Inferior parietal cortex (tissue), 1 donor: ENCODE measurements at regions not wholly inside any gene's neighbourhood (a gene's known extent, or its start where the extent isn't known, plus 50 kb on each side); places are given as distances from the start of the nearest gene placed in this dataset.
"Not testable (repeated sequence)": the region's sequence is repeated elsewhere in the genome, so short reads cannot be mapped to it uniquely, and the experiment has no call there.

Experiments
- DNase-seq: peaks from one replicate; pipeline ENCODE4 v3.0.0-alpha.2; 2016; ENCODE audit errors: extremely low spot score

DNA sequence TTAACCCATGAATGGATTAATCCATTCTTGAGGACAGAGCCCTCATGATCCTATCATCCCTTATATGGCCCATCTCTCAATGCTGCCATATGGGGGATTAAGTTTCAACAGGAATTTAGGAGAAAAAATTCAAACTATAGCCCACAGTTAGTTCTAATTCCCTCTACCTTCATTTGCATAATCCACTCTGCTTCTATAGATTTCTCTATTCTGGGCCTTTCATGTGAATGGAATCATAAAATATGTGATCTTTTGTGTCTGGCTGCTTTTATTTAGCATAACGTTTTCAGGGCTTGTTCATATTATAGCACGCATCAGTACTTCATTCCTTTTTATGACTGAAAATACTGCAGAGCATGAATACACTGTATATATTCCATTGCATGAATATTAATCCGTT lies 55.4 kb downstream of the CTSL start:
- no peak for DNase-seq

GRCh38 chr9:87783180-87783579 lies 57.3 kb downstream of the CTSL start:
- DNase-seq: no peak

- not testable (repeated sequence) for DNase-seq
Observed at GRCh38 chr9:87785315-87785970, 59.5 kb downstream of the CTSL start.

DNA sequence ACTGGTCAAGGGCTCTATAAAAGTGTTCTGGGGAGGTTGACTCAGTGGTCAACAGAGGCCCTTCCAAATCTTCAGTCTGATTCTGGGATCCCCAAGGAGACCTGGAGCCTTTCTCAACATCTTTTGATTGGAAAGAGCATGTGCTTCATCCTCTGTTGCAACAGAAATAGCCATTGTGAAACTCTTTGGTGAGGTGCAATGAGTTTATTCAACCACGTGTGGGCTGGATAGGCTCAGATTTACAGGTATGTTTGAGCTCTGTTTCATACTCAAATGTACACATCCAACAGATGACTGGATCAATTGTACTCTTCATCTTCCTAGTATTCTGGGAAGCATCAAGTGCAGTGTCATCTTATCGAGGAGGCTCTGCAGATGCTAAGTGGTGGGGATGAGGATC lies 60.5 kb downstream of the CTSL start:
- no peak for DNase-seq

- DNase-seq: no peak
Observed at GRCh38 chr9:87786876-87787275, 61.0 kb downstream of the CTSL start.

- DNase-seq: no peak
Observed at GRCh38 chr9:87787735-87788134, 61.8 kb downstream of the CTSL start.

GRCh38 chr9:87792831-87793288 lies 66.9 kb downstream of the CTSL start:
- DNase-seq: peak; percentile 24

- peak; percentile 9 for DNase-seq
Observed at GRCh38 chr9:87793292-87793691, 67.4 kb downstream of the CTSL start.

GRCh38 chr9:87795178-87795577 lies 69.3 kb downstream of the CTSL start:
- no peak for DNase-seq

DNA sequence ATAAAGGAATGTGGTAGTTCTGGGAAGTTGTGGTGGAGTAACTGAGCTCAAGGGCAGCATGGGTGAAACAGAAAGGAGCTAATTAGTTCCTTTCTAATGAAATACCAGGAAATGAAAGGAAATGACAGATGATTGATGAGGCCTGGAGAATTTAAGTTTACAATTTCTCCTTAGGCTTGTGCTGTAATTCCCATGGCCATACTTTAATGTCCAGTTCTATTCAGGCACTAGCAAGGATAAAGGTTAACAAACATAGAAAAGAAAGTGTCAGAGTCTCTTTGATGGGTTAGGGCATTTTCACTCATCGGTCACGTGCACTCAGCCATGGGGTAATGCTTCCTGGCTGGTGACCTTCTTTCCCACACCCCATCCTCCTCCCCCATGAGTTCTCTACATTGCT lies 70.3 kb downstream of the CTSL start:
- DNase-seq: no peak

GRCh38 chr9:87798261-87798833 lies 72.4 kb downstream of the CTSL start:
- no peak for DNase-seq

DNA sequence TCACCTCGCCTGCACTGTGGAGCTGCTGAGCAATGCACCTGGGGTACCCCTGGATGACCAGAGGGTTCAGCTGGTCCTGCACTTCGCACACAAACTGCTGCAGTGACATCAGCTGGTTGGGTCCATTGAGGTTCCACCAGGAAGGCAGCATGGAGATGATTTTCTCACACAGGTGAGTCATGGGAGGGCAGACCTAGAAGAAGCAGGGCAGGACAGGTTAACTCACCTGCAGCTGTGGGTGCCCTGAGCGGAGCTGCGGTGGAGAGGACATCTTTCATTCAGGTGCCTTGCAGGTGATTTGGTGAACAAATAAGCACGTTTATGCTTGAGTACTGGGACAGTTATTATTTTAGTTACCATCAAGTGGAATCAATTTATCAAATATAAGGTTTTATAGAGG lies 73.6 kb downstream of the CTSL start:
- no peak for DNase-seq

DNA sequence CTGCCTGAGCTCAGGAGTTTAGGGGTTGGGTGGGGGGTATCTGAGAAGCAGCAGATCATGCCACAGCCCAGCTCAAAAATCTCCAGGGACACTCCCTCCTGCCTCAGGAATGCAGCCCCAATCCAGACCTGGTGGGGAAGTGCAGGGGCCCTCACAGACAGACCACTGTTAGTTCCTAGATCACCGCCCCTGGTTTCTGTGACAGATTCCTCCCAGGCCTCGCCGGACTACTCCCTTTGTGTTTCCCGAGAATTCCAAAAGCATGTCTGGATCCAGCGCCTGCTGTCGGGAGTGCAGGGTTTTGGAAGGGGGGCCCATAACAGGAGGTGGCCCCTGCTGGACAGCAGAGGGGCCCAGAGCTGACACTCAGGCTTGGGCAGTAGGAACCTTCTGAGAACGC lies 74.5 kb downstream of the CTSL start:
- DNase-seq: no peak

- no peak for DNase-seq
Observed at GRCh38 chr9:87801013-87801412, 75.1 kb downstream of the CTSL start.

DNA sequence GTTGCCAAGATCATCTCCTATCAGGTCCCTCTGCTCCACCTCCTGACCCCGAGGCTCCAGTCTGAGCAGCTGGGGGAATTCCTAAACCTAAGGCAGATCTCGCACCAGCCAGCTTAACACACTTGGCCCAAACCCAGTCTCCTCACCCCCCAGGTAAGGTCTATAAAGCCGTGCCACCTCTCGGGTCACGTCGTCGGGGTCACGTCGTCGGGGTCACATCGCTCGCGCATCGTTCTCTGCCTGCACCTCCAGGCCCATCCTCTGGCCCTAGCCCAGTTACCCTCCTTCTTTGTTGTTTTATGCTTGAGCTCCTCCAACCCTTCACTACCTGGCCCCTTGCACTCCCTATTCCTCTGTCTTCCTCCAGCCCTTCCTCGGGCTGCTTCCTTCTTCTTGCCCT lies 77.2 kb downstream of the CTSL start:
- no peak for DNase-seq

DNA sequence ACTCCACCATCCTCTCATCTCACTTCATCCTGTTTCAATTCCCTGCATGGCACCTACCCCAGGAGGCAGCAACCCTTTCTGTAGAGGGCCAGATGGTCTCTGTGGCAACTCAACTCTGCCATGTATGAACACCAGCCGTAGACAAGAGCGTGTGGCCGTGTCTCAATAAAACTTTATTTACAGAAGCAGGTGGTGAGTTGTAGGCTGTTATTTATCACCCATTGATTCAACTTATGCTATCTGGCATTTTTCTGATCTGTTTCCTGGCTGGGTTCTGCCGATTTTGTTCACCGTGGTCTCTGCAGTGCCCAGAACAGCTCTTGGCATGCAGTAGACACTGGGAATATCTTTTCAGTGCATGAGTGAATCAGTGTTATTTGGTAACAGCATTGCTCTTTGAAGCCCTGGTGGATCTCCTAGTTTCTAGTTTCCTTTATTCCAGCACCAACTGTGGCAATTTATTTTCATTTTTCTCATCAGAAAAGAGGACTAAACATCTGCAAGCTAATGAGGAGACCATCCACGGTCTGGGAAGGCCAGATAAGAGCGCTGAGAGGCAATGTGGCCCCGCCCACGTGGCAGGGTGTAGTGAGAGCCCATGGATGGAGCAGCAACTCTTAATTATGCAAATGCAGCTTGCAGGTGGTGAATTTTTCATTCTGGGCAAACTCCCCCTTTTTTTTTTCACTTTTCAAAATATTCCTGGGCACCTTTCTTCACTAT lies 77.9 kb downstream of the CTSL start:
- DNase-seq: no peak

- DNase-seq: no peak
Observed at GRCh38 chr9:87805259-87805658, 77.4 kb upstream of the SPATA31E1 start.

- DNase-seq: no peak
Observed at GRCh38 chr9:87810008-87810407, 72.7 kb upstream of the SPATA31E1 start.

DNA sequence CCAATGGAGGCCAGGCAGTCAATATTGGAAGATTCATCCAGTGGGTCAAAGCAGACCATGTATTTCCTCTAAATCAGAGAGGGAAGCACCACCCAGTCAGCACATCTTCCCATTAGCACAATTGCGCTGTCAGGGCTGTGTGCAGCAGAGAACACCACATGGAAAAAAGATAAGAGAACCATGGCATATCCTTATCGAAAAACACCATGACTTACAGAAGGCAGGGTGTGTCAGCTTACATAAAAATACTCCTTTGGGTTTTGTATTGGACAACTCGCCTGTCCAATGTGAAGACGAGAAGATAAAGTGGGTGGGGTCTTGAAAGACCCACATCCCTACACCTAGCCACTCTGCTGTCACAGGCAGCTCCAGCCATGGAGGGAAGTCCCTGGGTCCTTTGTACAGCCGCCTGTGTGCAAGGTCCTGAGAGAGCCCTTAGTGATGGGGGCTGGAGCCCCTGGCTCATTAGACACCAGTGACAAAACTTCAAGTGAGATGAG lies 71.9 kb upstream of the SPATA31E1 start:
- DNase-seq: no peak

DNA sequence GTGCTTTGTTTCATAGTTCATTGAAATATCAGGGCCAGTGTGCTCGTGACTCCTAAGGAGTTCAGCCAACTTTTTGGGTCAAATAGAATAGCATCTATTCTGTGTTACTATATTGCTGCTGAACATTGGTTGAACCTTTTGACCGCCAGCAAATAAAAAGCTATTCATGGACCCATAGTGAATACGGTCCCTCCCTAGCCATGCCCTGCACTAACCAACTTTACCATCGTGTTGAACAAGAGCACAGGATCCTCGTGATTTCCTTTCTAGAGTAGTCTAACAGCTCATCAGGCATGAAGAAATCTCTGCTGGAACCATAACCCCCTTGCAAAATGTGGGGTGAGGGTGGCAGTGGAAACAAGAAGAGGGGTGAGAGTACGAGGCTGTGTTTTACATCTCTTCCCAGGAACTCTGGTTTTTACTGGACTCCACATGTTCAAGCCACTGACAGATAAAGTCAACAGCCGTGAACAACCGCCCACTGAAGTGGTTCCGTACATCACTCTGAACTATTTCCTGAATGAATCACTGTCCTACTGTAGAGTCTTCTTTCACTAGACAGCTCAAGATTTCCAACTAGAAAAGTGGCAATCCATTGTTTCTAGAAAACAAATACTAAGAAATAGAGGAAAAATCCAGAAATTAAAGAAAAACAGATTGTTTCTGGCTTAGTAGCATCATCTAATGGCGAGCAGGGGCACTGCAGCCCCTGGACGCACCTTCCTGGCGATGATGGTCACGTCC lies 70.1 kb upstream of the SPATA31E1 start:
- DNase-seq: peak; percentile 39

DNA sequence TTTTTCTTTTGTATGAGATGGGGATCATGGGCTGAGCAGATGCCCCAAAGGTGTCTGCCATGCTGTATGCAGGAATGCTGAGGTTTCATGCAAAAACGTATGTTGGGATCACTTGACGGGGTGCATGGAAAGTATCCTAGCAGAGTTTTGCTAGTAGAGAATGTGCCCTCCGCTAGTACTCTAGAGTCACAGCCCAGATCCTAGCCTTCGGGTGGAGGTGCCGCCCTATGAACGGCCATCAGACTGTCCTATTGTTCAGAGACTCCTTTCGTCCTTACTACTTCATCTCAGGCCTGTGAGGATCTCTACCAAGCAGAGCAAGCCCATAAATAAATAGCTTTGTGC lies 69.6 kb upstream of the SPATA31E1 start:
- no peak for DNase-seq

GRCh38 chr9:87816036-87816435 lies 66.6 kb upstream of the SPATA31E1 start:
- peak; percentile 29 for DNase-seq
